GM12878 (cell line): ENCODE measurements at regions not wholly inside any gene's neighbourhood (a gene's known extent, or its start where the extent isn't known, plus 50 kb on each side); places are given as distances from the start of the nearest gene placed in this dataset.

ENCODE experiments used
- ATAC-seq: fragments of 200-7000 bp; cut with Tn5 transposase; 3 replicates; pipeline ENCODE4 v1.9.1; 2020; ENCODE audit warnings: mild to moderate bottlenecking, moderate library complexity
- BruUV-seq: library from RNA; stranded (reverse); fragments of 400-500 nt; replicated peaks from 2 replicates; lab custom pipeline; 2021; lab: Mats Ljungman, UMichigan
- CTCF ChIA-PET: fragments of 300-600 bp; sonication (Branson Sonifier 250); formaldehyde crosslinking; extraction: SDS; loops from one replicate; lab custom pipeline; 2021; ENCODE audit warnings: inconsistent platforms; lab: Yijun Ruan, JAX
- POLR2A ChIA-PET: fragments of 350-600 bp; formaldehyde crosslinking; extraction: SDS; loops from one replicate; lab custom pipeline; 2021; ENCODE audit warnings: inconsistent platforms; lab: Charles Lee
- RAD21 ChIA-PET: fragments of 300-600 bp; sonication (Branson Sonifier 250); formaldehyde crosslinking; loops from one replicate; lab custom pipeline; 2023; ENCODE audit warnings: antibody characterized with exemption; ENCODE audit not compliant: unreplicated experiment; lab: Charles Lee
- SMC1A ChIA-PET: fragments of 300-600 bp; sonication (Branson Sonifier 250); formaldehyde crosslinking; loops from one replicate; lab custom pipeline; 2023; ENCODE audit not compliant: unreplicated experiment, uncharacterized antibody; lab: Charles Lee
- DNase-seq: peaks from one replicate; pipeline ENCODE4 v3.0.0-alpha.2; 2011; ENCODE audit warnings: low read depth, low spot score
- FAIRE-seq: peaks from 3 replicates; lab custom pipeline; 2011; peaks lifted over from hg19 to GRCh38; lab: Jason Lieb, UNC
- H2AFZ ChIP-seq: 2 replicates; pipeline ENCODE4 v1.6.0; 2011; ENCODE audit warnings: low read depth, low read length, control low read depth; ENCODE audit not compliant: control insufficient read depth
- H3K27ac ChIP-seq: 2 replicates; pipeline ENCODE4 v1.5.1; 2011; ENCODE audit warnings: control low read depth; ENCODE audit not compliant: control insufficient read depth, insufficient read depth
- H3K27me3 ChIP-seq, 2 experiments: replicated peaks in 1 of 2; 2 replicates each; pipeline versions ENCODE4 v1.6.0 to v1.6.1; 2011; ENCODE audit warnings: low read length in 1 of 2; ENCODE audit not compliant: control insufficient read depth in 2 of 2, insufficient read depth in 2 of 2
- H3K36me3 ChIP-seq, 2 experiments: 2 replicates each; pipeline ENCODE4 v1.5.1; 2011; ENCODE audit warnings: low read length in 1 of 2; ENCODE audit not compliant: control insufficient read depth in 2 of 2, insufficient read depth in 2 of 2
- H3K4me1 ChIP-seq: 2 replicates; pipeline ENCODE4 v1.6.1; 2011; ENCODE audit warnings: mild to moderate bottlenecking, low read length, moderate library complexity, mixed read lengths; ENCODE audit not compliant: control insufficient read depth, insufficient read depth
- H3K4me2 ChIP-seq: 2 replicates; pipeline ENCODE4 v1.6.0; 2011; ENCODE audit warnings: control low read depth; ENCODE audit not compliant: control insufficient read depth, insufficient read depth
- H3K4me3 ChIP-seq: fragments of 200-600 bp; sonication (generic); 2 replicates; pipeline ENCODE4 v1.5.1; 2016
- H3K79me2 ChIP-seq: 2 replicates; pipeline ENCODE4 v1.6.0; 2011; ENCODE audit warnings: low read length; ENCODE audit not compliant: control insufficient read depth, insufficient read depth
- H3K9ac ChIP-seq: 2 replicates; pipeline ENCODE4 v1.8.0; 2011; ENCODE audit warnings: low read length, control low read depth, mixed read lengths; ENCODE audit not compliant: control insufficient read depth, insufficient read depth
- H3K9me3 ChIP-seq: replicated peaks from 3 replicates; pipeline ENCODE4 v1.5.1; 2011; ENCODE audit warnings: mild to moderate bottlenecking, low read length; ENCODE audit not compliant: control insufficient read depth, insufficient read depth
- H4K20me1 ChIP-seq: 2 replicates; pipeline ENCODE4 v1.6.0; 2011; ENCODE audit not compliant: control insufficient read depth, insufficient read depth
- BHLHE40 ChIP-seq, 2 experiments: fragments of 450-650 bp in 1 of 2; IDR thresholded peaks; 2 replicates each; pipeline ENCODE4 v1.6.1; 2011 to 2017; ENCODE audit warnings: low read depth in 2 of 2, borderline replicate concordance in 1 of 2, improper control_type of control experiment in 1 of 2, low read length in 1 of 2, mild to moderate bottlenecking in 1 of 2
- BMI1 ChIP-seq: fragments of 450-650 bp; IDR thresholded peaks from 2 replicates; pipeline ENCODE4 v1.6.1; 2016; ENCODE audit warnings: mild to moderate bottlenecking, moderate library complexity, borderline replicate concordance
- CREM ChIP-seq: IDR thresholded peaks from 2 replicates; pipeline ENCODE4 v1.6.1; 2014; ENCODE audit warnings: antibody characterized with exemption, low read depth
- DPF2 ChIP-seq: fragments of 450-650 bp; IDR thresholded peaks from 2 replicates; pipeline ENCODE4 v1.6.1; 2017; ENCODE audit warnings: mild to moderate bottlenecking
- ESRRA ChIP-seq: IDR thresholded peaks from 2 replicates; pipeline ENCODE4 v1.6.1; 2012; ENCODE audit warnings: mild to moderate bottlenecking, low read length, improper control_type of control experiment
- JUNB ChIP-seq: IDR thresholded peaks from 2 replicates; pipeline ENCODE4 v1.6.1; 2016; ENCODE audit warnings: antibody characterized with exemption, mild to moderate bottlenecking
- KDM1A ChIP-seq: fragments of 200-600 bp; sonication (generic); IDR thresholded peaks from 2 replicates; pipeline ENCODE4 v1.6.1; 2016; ENCODE audit warnings: borderline replicate concordance
- NR2F1 ChIP-seq: fragments of 450-650 bp; conservative IDR thresholded peaks from 2 replicates; pipeline ENCODE4 v1.6.1; 2017; ENCODE audit warnings: mild to moderate bottlenecking
- RB1 ChIP-seq: fragments of 450-650 bp; formaldehyde crosslinking; IDR thresholded peaks from 2 replicates; pipeline ENCODE4 v1.6.1; 2017; ENCODE audit warnings: mild to moderate bottlenecking, borderline replicate concordance
- TCF7 ChIP-seq: IDR thresholded peaks from 2 replicates; pipeline ENCODE4 v1.6.1; 2014; ENCODE audit warnings: antibody characterized with exemption, borderline replicate concordance
- ZNF274 ChIP-seq: IDR thresholded peaks from one replicate; pipeline ENCODE4 v1.8.0; 2011; ENCODE audit not compliant: insufficient read length, insufficient read depth
- ZZZ3 ChIP-seq: IDR thresholded peaks from 2 replicates; pipeline ENCODE4 v1.6.1; 2011; ENCODE audit warnings: low read depth; ENCODE audit not compliant: control insufficient read depth, insufficient read length
- whole genome bisulfite sequencing: methylation state at CpG from one replicate; pipeline ENCODE4 v1.1.6; 2016; ENCODE audit warnings: low lambda C conversion rate; ENCODE audit not compliant: insufficient replicate concordance, insufficient coverage; ENCODE audit errors: missing lambda C conversion rate; 5-methylcytosine and 5-hydroxymethylcytosine counted together
- in situ Hi-C: fragments of 300-500 bp; cut with MboI; formaldehyde crosslinking; loops from 9 replicates; pipeline ENCODE4 v1.14.3; 2018; ENCODE audit warnings: mixed read lengths
- intact Hi-C: fragments of 100-400 bp; cut with micrococcal nuclease; formaldehyde crosslinking; loops from one replicate; pipeline ENCODE4 v1.14.2; 2022; ENCODE audit not compliant: unreplicated experiment
- TF ChIP-seq, protein P1 (sequence below), 3 experiments: IDR thresholded peaks in 2 of 3; conservative IDR thresholded peaks in 1 of 3; 2 replicates each; pipeline ENCODE4 v1.5.1; 2011; ENCODE audit warnings: low read depth in 3 of 3, low read length in 3 of 3, mild to moderate bottlenecking in 3 of 3, control low read depth in 2 of 3, moderate library complexity in 2 of 3, inconsistent platforms in 1 of 3, mixed read lengths in 1 of 3; ENCODE audit not compliant: control insufficient read depth in 2 of 3, insufficient read depth in 1 of 3; ENCODE audit errors: extremely low read depth in 1 of 3
- TF ChIP-seq, protein P2 (sequence below): IDR thresholded peaks from 2 replicates; pipeline ENCODE4 v1.6.1; 2012; ENCODE audit warnings: mild to moderate bottlenecking, low read depth, low read length
- TF ChIP-seq, protein P3 (sequence below): IDR thresholded peaks from 2 replicates; pipeline ENCODE4 v1.6.1; 2011; ENCODE audit warnings: low read depth, low read length, improper control_type of control experiment, borderline replicate concordance
- TF ChIP-seq, protein P4 (sequence below): fragments of 450-650 bp; conservative IDR thresholded peaks from 2 replicates; pipeline ENCODE4 v1.6.1; 2017; ENCODE audit warnings: mild to moderate bottlenecking, moderate library complexity

- in situ Hi-C loops (no loop called here), intact Hi-C loops (no loop called here)
- DNase-seq, result peak; percentile 13
- no peaks in the 10 kb centered on the region for H3K9me3 ChIP-seq
- H4K20me1 ChIP-seq, result no peaks in the 10 kb centered on the region
- WGBS, result 20% methylated on average over 5 of the region's 5 CpGs
- no peak overlapping the region for H3K9ac ChIP-seq
- BruUV-seq, result no TSS peak
- no peak overlapping the region for H2AFZ ChIP-seq
- no peak for FAIRE-seq
- no peaks in the 10 kb centered on the region for H3K4me1 ChIP-seq
- no peak overlapping the region for H3K4me2 ChIP-seq
- H3K4me3 ChIP-seq, result no peak overlapping the region
- no peaks in the 10 kb centered on the region for H3K36me3 ChIP-seq
- RAD21 ChIA-PET, result no interaction called here
- POLR2A ChIA-PET, result interaction anchor here (0.7 to 1.0 kb wide), 2 partner anchors 15 to 221 kb away, joined by 3 read pairs; no protein-coding TSS in a partner anchor
- CTCF ChIA-PET, result no interaction called here
- H3K79me2 ChIP-seq, result no peaks in the 10 kb centered on the region
- no peaks in the 10 kb centered on the region for H3K27me3 ChIP-seq
- SMC1A ChIA-PET, result interaction anchor here (0.8 to 1.6 kb wide), 4 partner anchors 15 to 55 kb away, joined by 3 to 5 read pairs (median 3); no protein-coding TSS in a partner anchor
- no peak overlapping the region for H3K27ac ChIP-seq
- peak; percentile 92 for ATAC-seq
- TF ChIP-seq BHLHE40 (IDR thresholded peaks at IDR 0.05; ENCODE audit: borderline replicate concordance in 1 of 2, low read depth in 2 of 2, low read length in 1 of 2), result 0 out of 4 replicates have a peak, but pooled peaks of 1 of the 2 experiments have one; percentile 1
- TF ChIP-seq, protein P1, sequence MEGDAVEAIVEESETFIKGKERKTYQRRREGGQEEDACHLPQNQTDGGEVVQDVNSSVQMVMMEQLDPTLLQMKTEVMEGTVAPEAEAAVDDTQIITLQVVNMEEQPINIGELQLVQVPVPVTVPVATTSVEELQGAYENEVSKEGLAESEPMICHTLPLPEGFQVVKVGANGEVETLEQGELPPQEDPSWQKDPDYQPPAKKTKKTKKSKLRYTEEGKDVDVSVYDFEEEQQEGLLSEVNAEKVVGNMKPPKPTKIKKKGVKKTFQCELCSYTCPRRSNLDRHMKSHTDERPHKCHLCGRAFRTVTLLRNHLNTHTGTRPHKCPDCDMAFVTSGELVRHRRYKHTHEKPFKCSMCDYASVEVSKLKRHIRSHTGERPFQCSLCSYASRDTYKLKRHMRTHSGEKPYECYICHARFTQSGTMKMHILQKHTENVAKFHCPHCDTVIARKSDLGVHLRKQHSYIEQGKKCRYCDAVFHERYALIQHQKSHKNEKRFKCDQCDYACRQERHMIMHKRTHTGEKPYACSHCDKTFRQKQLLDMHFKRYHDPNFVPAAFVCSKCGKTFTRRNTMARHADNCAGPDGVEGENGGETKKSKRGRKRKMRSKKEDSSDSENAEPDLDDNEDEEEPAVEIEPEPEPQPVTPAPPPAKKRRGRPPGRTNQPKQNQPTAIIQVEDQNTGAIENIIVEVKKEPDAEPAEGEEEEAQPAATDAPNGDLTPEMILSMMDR (IDR thresholded peaks at IDR 0.05 in 2 of 3, conservative IDR thresholded peaks at IDR 0.05 in 1 of 3; ENCODE audit: control insufficient read depth in 2 of 3, extremely low read depth in 1 of 3, insufficient read depth in 1 of 3, low read depth in 3 of 3, low read length in 3 of 3), result no peak
- no peak for TF ChIP-seq RB1
- no peak for TF ChIP-seq DPF2
- TF ChIP-seq KDM1A, result no peak
- TF ChIP-seq BMI1, result peak; percentile 48; the same call in 1 of the 2 replicates
- TF ChIP-seq, protein P2, sequence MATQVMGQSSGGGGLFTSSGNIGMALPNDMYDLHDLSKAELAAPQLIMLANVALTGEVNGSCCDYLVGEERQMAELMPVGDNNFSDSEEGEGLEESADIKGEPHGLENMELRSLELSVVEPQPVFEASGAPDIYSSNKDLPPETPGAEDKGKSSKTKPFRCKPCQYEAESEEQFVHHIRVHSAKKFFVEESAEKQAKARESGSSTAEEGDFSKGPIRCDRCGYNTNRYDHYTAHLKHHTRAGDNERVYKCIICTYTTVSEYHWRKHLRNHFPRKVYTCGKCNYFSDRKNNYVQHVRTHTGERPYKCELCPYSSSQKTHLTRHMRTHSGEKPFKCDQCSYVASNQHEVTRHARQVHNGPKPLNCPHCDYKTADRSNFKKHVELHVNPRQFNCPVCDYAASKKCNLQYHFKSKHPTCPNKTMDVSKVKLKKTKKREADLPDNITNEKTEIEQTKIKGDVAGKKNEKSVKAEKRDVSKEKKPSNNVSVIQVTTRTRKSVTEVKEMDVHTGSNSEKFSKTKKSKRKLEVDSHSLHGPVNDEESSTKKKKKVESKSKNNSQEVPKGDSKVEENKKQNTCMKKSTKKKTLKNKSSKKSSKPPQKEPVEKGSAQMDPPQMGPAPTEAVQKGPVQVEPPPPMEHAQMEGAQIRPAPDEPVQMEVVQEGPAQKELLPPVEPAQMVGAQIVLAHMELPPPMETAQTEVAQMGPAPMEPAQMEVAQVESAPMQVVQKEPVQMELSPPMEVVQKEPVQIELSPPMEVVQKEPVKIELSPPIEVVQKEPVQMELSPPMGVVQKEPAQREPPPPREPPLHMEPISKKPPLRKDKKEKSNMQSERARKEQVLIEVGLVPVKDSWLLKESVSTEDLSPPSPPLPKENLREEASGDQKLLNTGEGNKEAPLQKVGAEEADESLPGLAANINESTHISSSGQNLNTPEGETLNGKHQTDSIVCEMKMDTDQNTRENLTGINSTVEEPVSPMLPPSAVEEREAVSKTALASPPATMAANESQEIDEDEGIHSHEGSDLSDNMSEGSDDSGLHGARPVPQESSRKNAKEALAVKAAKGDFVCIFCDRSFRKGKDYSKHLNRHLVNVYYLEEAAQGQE, result no peak
- no peak for TF ChIP-seq ZZZ3
- TF ChIP-seq ESRRA, result no peak
- TF ChIP-seq, protein P3, sequence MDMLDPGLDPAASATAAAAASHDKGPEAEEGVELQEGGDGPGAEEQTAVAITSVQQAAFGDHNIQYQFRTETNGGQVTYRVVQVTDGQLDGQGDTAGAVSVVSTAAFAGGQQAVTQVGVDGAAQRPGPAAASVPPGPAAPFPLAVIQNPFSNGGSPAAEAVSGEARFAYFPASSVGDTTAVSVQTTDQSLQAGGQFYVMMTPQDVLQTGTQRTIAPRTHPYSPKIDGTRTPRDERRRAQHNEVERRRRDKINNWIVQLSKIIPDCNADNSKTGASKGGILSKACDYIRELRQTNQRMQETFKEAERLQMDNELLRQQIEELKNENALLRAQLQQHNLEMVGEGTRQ, result no peak
- TF ChIP-seq NR2F1, result no peak
- TF ChIP-seq TCF7, result no peak
- TF ChIP-seq, protein P4, sequence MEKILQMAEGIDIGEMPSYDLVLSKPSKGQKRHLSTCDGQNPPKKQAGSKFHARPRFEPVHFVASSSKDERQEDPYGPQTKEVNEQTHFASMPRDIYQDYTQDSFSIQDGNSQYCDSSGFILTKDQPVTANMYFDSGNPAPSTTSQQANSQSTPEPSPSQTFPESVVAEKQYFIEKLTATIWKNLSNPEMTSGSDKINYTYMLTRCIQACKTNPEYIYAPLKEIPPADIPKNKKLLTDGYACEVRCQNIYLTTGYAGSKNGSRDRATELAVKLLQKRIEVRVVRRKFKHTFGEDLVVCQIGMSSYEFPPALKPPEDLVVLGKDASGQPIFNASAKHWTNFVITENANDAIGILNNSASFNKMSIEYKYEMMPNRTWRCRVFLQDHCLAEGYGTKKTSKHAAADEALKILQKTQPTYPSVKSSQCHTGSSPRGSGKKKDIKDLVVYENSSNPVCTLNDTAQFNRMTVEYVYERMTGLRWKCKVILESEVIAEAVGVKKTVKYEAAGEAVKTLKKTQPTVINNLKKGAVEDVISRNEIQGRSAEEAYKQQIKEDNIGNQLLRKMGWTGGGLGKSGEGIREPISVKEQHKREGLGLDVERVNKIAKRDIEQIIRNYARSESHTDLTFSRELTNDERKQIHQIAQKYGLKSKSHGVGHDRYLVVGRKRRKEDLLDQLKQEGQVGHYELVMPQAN, result no peak
- no peak for TF ChIP-seq JUNB
- TF ChIP-seq ZNF274, result no peak
- no peak for TF ChIP-seq CREM
These were observed 234.0 kb downstream of the EPHA4 start for GRCh38 chr2:221337957-221338685.
